SK-N-SH (cell line): ENCODE measurements at regions not wholly inside any gene's neighbourhood (a gene's known extent, or its start where the extent isn't known, plus 50 kb on each side); places are given as distances from the start of the nearest gene placed in this dataset.

Experiments
- EP300 ChIP-seq, 2 experiments: IDR thresholded peaks; 2 replicates each; pipeline versions ENCODE4 v1.4.0 to v1.6.1; 2012; ENCODE audit warnings: borderline replicate concordance in 1 of 2, low read depth in 1 of 2, low read length in 1 of 2
- MEF2A ChIP-seq: IDR thresholded peaks from 2 replicates; pipeline ENCODE4 v1.4.0; 2012; ENCODE audit warnings: low read depth, borderline replicate concordance
- POLR2AphosphoS5 ChIP-seq: IDR thresholded peaks from 2 replicates; pipeline ENCODE4 v1.6.1; 2012; ENCODE audit warnings: low read depth, low read length
- RAD21 ChIP-seq: IDR thresholded peaks from 2 replicates; pipeline ENCODE4 v1.6.1; 2012; ENCODE audit warnings: mild to moderate bottlenecking, low read length
- RCOR1 ChIP-seq: fragments of 150-350 bp; IDR thresholded peaks from 2 replicates; pipeline ENCODE4 v1.6.1; 2017; ENCODE audit warnings: antibody characterized with exemption, low read length
- TAF1 ChIP-seq: IDR thresholded peaks from 2 replicates; pipeline ENCODE4 v1.6.1; 2012; ENCODE audit warnings: low read depth, mild to moderate bottlenecking, low read length, moderate library complexity, borderline replicate concordance
- TEAD4 ChIP-seq: IDR thresholded peaks from 2 replicates; pipeline ENCODE4 v1.4.0; 2012; ENCODE audit warnings: mild to moderate bottlenecking, borderline replicate concordance; ENCODE audit not compliant: insufficient read depth
- YY1 ChIP-seq: IDR thresholded peaks from 2 replicates; pipeline ENCODE4 v1.4.0; 2012; ENCODE audit warnings: low read depth, mild to moderate bottlenecking
- TF ChIP-seq, protein P1 (sequence below): fragments of 200-600 bp; sonication (generic); IDR thresholded peaks from 2 replicates; pipeline ENCODE4 v1.6.1; 2017; ENCODE audit warnings: antibody characterized with exemption, mild to moderate bottlenecking, moderate library complexity
- TF ChIP-seq, protein P2 (sequence below): IDR thresholded peaks from 2 replicates; pipeline ENCODE4 v1.4.0; 2012; ENCODE audit warnings: low read depth
- TF ChIP-seq, protein P3 (sequence below): IDR thresholded peaks from 2 replicates; pipeline ENCODE4; 2012
- TF ChIP-seq, protein P4 (sequence below): IDR thresholded peaks from 2 replicates; pipeline ENCODE4 v1.4.0; 2012; ENCODE audit warnings: low read depth, borderline replicate concordance

DNA sequence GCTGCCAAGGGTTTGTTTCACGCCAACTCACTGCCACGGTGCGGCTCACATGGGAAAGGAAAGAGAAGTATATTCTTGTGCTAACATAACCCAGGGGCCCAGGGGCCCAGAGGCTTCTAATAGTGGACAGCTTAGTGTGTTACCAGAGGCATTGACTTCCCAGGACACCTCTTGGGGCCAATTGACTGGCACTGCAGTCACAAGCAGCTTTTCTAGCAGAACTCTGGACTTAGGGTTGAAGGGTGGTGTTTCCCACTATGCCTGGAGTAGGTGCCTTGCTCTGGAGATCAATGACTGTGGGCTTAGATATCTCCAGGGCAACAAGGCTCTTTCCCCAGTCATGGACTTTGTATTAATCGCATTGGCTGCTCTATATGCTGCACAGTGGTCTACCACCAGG lies 172.7 kb upstream of the KBTBD8 start:
- TF ChIP-seq, protein P1, sequence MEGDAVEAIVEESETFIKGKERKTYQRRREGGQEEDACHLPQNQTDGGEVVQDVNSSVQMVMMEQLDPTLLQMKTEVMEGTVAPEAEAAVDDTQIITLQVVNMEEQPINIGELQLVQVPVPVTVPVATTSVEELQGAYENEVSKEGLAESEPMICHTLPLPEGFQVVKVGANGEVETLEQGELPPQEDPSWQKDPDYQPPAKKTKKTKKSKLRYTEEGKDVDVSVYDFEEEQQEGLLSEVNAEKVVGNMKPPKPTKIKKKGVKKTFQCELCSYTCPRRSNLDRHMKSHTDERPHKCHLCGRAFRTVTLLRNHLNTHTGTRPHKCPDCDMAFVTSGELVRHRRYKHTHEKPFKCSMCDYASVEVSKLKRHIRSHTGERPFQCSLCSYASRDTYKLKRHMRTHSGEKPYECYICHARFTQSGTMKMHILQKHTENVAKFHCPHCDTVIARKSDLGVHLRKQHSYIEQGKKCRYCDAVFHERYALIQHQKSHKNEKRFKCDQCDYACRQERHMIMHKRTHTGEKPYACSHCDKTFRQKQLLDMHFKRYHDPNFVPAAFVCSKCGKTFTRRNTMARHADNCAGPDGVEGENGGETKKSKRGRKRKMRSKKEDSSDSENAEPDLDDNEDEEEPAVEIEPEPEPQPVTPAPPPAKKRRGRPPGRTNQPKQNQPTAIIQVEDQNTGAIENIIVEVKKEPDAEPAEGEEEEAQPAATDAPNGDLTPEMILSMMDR = no peak
- TF ChIP-seq, protein P2, sequence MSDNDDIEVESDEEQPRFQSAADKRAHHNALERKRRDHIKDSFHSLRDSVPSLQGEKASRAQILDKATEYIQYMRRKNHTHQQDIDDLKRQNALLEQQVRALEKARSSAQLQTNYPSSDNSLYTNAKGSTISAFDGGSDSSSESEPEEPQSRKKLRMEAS = no peak
- TF ChIP-seq, protein P3, sequence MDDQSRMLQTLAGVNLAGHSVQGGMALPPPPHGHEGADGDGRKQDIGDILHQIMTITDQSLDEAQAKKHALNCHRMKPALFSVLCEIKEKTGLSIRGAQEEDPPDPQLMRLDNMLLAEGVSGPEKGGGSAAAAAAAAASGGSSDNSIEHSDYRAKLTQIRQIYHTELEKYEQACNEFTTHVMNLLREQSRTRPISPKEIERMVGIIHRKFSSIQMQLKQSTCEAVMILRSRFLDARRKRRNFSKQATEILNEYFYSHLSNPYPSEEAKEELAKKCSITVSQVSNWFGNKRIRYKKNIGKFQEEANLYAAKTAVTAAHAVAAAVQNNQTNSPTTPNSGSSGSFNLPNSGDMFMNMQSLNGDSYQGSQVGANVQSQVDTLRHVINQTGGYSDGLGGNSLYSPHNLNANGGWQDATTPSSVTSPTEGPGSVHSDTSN = no peak
- TF ChIP-seq RCOR1 (no peak), POLR2AphosphoS5 (no peak), TAF1 (no peak), TEAD4 (no peak), RAD21 (no peak), EP300 (IDR thresholded peaks at IDR 0.05; ENCODE audit: borderline replicate concordance in 1 of 2, low read depth in 1 of 2, low read length in 1 of 2) (no peak), MEF2A (no peak), YY1 (no peak)
- TF ChIP-seq, protein P4, sequence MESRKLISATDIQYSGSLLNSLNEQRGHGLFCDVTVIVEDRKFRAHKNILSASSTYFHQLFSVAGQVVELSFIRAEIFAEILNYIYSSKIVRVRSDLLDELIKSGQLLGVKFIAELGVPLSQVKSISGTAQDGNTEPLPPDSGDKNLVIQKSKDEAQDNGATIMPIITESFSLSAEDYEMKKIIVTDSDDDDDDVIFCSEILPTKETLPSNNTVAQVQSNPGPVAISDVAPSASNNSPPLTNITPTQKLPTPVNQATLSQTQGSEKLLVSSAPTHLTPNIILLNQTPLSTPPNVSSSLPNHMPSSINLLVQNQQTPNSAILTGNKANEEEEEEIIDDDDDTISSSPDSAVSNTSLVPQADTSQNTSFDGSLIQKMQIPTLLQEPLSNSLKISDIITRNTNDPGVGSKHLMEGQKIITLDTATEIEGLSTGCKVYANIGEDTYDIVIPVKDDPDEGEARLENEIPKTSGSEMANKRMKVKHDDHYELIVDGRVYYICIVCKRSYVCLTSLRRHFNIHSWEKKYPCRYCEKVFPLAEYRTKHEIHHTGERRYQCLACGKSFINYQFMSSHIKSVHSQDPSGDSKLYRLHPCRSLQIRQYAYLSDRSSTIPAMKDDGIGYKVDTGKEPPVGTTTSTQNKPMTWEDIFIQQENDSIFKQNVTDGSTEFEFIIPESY = no peak
